ENCODE measurements at regions not wholly inside any gene's neighbourhood (a gene's known extent, or its start where the extent isn't known, plus 50 kb on each side); places are given as distances from the start of the nearest gene placed in this dataset.

GRCh38 chr2:155687181-155687580 lies 645.3 kb downstream of the NR4A2 start:
- intact Hi-C loops (cut with micrococcal nuclease), result no loop called here
- TF ChIP-seq, protein P1, sequence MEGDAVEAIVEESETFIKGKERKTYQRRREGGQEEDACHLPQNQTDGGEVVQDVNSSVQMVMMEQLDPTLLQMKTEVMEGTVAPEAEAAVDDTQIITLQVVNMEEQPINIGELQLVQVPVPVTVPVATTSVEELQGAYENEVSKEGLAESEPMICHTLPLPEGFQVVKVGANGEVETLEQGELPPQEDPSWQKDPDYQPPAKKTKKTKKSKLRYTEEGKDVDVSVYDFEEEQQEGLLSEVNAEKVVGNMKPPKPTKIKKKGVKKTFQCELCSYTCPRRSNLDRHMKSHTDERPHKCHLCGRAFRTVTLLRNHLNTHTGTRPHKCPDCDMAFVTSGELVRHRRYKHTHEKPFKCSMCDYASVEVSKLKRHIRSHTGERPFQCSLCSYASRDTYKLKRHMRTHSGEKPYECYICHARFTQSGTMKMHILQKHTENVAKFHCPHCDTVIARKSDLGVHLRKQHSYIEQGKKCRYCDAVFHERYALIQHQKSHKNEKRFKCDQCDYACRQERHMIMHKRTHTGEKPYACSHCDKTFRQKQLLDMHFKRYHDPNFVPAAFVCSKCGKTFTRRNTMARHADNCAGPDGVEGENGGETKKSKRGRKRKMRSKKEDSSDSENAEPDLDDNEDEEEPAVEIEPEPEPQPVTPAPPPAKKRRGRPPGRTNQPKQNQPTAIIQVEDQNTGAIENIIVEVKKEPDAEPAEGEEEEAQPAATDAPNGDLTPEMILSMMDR (IDR thresholded peaks at IDR 0.05; ENCODE audit: borderline replicate concordance), result no peak
- Histone ChIP-seq H3K27ac (replicated peaks) (no peak overlapping the region), H3K4me3 (no peak overlapping the region), H3K4me1 (no peaks in the 10 kb centered on the region), H3K36me3 (no peaks in the 10 kb centered on the region), H3K27me3 (ENCODE audit: low read depth) (no peaks in the 10 kb centered on the region), H3K9me3 (replicated peaks) (no peaks in the 10 kb centered on the region)
- no peak for DNase-seq

DNA sequence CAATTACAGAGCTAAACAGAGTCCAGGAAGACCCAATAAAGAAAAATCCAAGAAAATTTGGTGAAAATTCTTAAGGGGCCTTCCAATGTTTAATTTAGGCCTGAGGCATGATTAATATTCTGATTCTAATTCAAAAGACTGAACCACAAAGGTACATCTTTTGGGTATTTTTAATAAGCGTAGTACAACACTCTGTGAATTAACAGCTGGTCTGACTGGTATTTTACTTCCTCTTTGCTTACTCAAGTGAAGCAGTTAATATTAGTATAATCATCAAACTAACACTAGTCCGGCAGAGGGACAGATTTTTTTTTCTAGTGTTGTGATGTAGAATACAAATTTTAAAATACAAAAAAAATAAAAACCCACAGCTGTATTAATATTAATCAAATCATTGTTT lies 652.9 kb downstream of the NR4A2 start:
- intact Hi-C loops (cut with micrococcal nuclease), result no loop called here
- Histone ChIP-seq H3K9me3 (replicated peaks) (peaks cover 15% of the 10 kb centered on the region), H3K4me3 (no peak overlapping the region), H3K27ac (replicated peaks) (no peak overlapping the region), H3K27me3 (ENCODE audit: low read depth) (no peaks in the 10 kb centered on the region), H3K36me3 (no peaks in the 10 kb centered on the region), H3K4me1 (no peaks in the 10 kb centered on the region)
- TF ChIP-seq, protein P1 (IDR thresholded peaks at IDR 0.05; ENCODE audit: borderline replicate concordance), result no peak
- no peak for DNase-seq

GRCh38 chr2:155675920-155676319 lies 656.6 kb downstream of the NR4A2 start:
- Histone ChIP-seq H3K9me3 (replicated peaks) (peaks cover 29% of the 10 kb centered on the region), H3K27me3 (ENCODE audit: low read depth) (no peaks in the 10 kb centered on the region), H3K36me3 (no peaks in the 10 kb centered on the region), H3K4me3 (no peak overlapping the region), H3K27ac (replicated peaks) (no peak overlapping the region), H3K4me1 (no peaks in the 10 kb centered on the region)
- TF ChIP-seq, protein P1 (IDR thresholded peaks at IDR 0.05; ENCODE audit: borderline replicate concordance), result no peak
- DNase-seq, result no peak
- intact Hi-C loops (cut with micrococcal nuclease), result no loop called here

DNA sequence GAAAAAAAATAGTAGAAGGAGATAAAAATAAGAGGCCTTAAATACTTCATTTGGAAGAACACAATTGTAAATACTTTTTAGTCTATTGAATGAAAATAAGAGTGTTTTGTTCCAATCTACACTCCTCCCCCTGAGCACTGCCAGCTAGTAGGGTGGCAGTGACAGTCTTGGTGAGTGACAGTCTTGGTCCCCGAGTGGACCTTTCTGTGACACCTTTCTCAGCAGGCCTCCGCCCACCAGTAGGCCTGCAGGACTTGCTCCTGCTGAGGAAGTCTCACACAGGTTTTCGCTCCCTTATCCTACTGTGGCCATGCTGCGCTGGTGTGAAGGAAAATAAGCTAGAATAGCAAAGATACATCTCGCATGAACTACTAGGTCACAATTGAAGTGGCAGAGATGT lies 666.8 kb downstream of the NR4A2 start:
- H3K4me3 ChIP-seq, result no peak overlapping the region
- no peaks in the 10 kb centered on the region for H3K27me3 ChIP-seq (ENCODE audit: low read depth)
- TF ChIP-seq, protein P1 (IDR thresholded peaks at IDR 0.05; ENCODE audit: borderline replicate concordance), result no peak
- no peak for DNase-seq
- no peak overlapping the region for H3K27ac ChIP-seq (replicated peaks)
- H3K4me1 ChIP-seq, result no peaks in the 10 kb centered on the region
- intact Hi-C loops (cut with micrococcal nuclease), result no loop called here
- H3K36me3 ChIP-seq, result no peaks in the 10 kb centered on the region
- no peaks in the 10 kb centered on the region for H3K9me3 ChIP-seq (replicated peaks)

GRCh38 chr2:155663265-155663664 lies 669.3 kb downstream of the NR4A2 start:
- intact Hi-C loops (cut with micrococcal nuclease), result no loop called here
- Histone ChIP-seq H3K4me3 (no peak overlapping the region), H3K36me3 (no peaks in the 10 kb centered on the region), H3K9me3 (replicated peaks) (no peaks in the 10 kb centered on the region), H3K27ac (replicated peaks) (no peak overlapping the region), H3K4me1 (no peaks in the 10 kb centered on the region), H3K27me3 (ENCODE audit: low read depth) (no peaks in the 10 kb centered on the region)
- DNase-seq, result no peak
- TF ChIP-seq, protein P1 (IDR thresholded peaks at IDR 0.05; ENCODE audit: borderline replicate concordance), result no peak

DNA sequence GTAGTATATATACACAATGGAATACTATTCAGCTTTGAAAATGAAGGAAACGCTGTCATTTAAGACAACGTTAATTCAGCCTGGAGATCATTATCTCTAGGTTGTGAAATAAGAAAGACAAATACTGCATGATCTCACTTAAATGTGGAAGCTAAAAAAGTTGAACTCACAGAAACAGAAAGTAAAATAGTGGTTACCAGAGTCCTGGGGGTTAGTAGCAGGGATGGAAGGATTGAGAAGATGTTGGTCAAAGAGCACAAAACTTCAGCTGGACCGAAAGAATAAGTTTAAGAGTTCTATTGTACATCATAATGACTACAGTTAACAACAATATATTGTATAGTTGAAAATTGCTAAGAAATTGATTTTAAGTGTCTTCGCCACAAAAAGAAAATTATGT lies 670.3 kb downstream of the NR4A2 start:
- H3K27ac ChIP-seq (replicated peaks), result no peak overlapping the region
- no peak for DNase-seq
- H3K27me3 ChIP-seq (ENCODE audit: low read depth), result no peaks in the 10 kb centered on the region
- H3K4me3 ChIP-seq, result no peak overlapping the region
- H3K4me1 ChIP-seq, result no peaks in the 10 kb centered on the region
- intact Hi-C loops (cut with micrococcal nuclease), result no loop called here
- H3K9me3 ChIP-seq (replicated peaks), result no peaks in the 10 kb centered on the region
- H3K36me3 ChIP-seq, result no peaks in the 10 kb centered on the region
- TF ChIP-seq, protein P1 (IDR thresholded peaks at IDR 0.05; ENCODE audit: borderline replicate concordance), result no peak

Measured in left ventricle myocardium inferior (tissue), 1 donor.